ENCODE measurements at regions not wholly inside any gene's neighbourhood (a gene's known extent, or its start where the extent isn't known, plus 50 kb on each side); places are given as distances from the start of the nearest gene placed in this dataset.

GRCh38 chr7:110246118-110246517 is 844.8 kb upstream of the LRRN3 start:
- no peaks in the 10 kb centered on the region for H3K27me3 ChIP-seq (ENCODE audit: insufficient read depth, low read length)
- no peak overlapping the region for H3K4me2 ChIP-seq (ENCODE audit: low read length)
- no peaks in the 10 kb centered on the region for H3F3A ChIP-seq (ENCODE audit: insufficient read depth, low read length)
- no peaks in the 10 kb centered on the region for H3K9me2 ChIP-seq (ENCODE audit: low read depth, low read length)
- no peak overlapping the region for H3K27ac ChIP-seq (ENCODE audit: low read depth, low read length, poor library complexity, severe bottlenecking)
- no peak overlapping the region for H3K4me3 ChIP-seq (ENCODE audit: low read depth, low read length, poor library complexity, severe bottlenecking)
- no peak for TF ChIP-seq EZH2 (IDR thresholded peaks at IDR 0.05; ENCODE audit: borderline replicate concordance, low read length)
- TF ChIP-seq CTCF (IDR thresholded peaks at IDR 0.05; ENCODE audit: low read length): no peak
- no peaks in the 10 kb centered on the region for H3K79me2 ChIP-seq (ENCODE audit: insufficient read depth, low read length)
- no peaks in the 10 kb centered on the region for H3K36me3 ChIP-seq (ENCODE audit: insufficient read depth, low read length)
- H3K9ac ChIP-seq (ENCODE audit: low read length): no peak overlapping the region
- no peaks in the 10 kb centered on the region for H4K20me1 ChIP-seq (ENCODE audit: insufficient read depth, low read length)
- H3K9me3 ChIP-seq (ENCODE audit: low read length): no peaks in the 10 kb centered on the region
- H3K4me1 ChIP-seq (ENCODE audit: insufficient read depth, low read length, severe bottlenecking): no peaks in the 10 kb centered on the region
- no peak overlapping the region for H2AFZ ChIP-seq (ENCODE audit: low read length)

GRCh38 chr7:110253093-110253492 is 837.8 kb upstream of the LRRN3 start:
- no peak overlapping the region for H2AFZ ChIP-seq (ENCODE audit: low read length)
- TF ChIP-seq EZH2 (IDR thresholded peaks at IDR 0.05; ENCODE audit: borderline replicate concordance, low read length) (no peak), CTCF (IDR thresholded peaks at IDR 0.05; ENCODE audit: low read length) (no peak)
- no peaks in the 10 kb centered on the region for H3F3A ChIP-seq (ENCODE audit: insufficient read depth, low read length)
- no peak overlapping the region for H3K27ac ChIP-seq (ENCODE audit: low read depth, low read length, poor library complexity, severe bottlenecking)
- no peaks in the 10 kb centered on the region for H4K20me1 ChIP-seq (ENCODE audit: insufficient read depth, low read length)
- H3K79me2 ChIP-seq (ENCODE audit: insufficient read depth, low read length): no peaks in the 10 kb centered on the region
- H3K9me3 ChIP-seq (ENCODE audit: low read length): no peaks in the 10 kb centered on the region
- H3K4me1 ChIP-seq (ENCODE audit: insufficient read depth, low read length, severe bottlenecking): no peaks in the 10 kb centered on the region
- no peak overlapping the region for H3K4me2 ChIP-seq (ENCODE audit: low read length)
- H3K4me3 ChIP-seq (ENCODE audit: low read depth, low read length, poor library complexity, severe bottlenecking): no peak overlapping the region
- H3K9ac ChIP-seq (ENCODE audit: low read length): no peak overlapping the region
- no peaks in the 10 kb centered on the region for H3K9me2 ChIP-seq (ENCODE audit: low read depth, low read length)
- no peaks in the 10 kb centered on the region for H3K27me3 ChIP-seq (ENCODE audit: insufficient read depth, low read length)
- no peaks in the 10 kb centered on the region for H3K36me3 ChIP-seq (ENCODE audit: insufficient read depth, low read length)

- Histone ChIP-seq H3K36me3 (ENCODE audit: insufficient read depth, low read length) (no peaks in the 10 kb centered on the region), H3K27ac (ENCODE audit: low read depth, low read length, poor library complexity, severe bottlenecking) (no peak overlapping the region), H3F3A (ENCODE audit: insufficient read depth, low read length) (no peaks in the 10 kb centered on the region; the same call in 1 of the 2 replicates), H3K9ac (ENCODE audit: low read length) (no peak overlapping the region), H3K4me3 (ENCODE audit: low read depth, low read length, poor library complexity, severe bottlenecking) (no peak overlapping the region), H3K4me1 (ENCODE audit: insufficient read depth, low read length, severe bottlenecking) (no peaks in the 10 kb centered on the region), H2AFZ (ENCODE audit: low read length) (no peak overlapping the region), H4K20me1 (ENCODE audit: insufficient read depth, low read length) (no peaks in the 10 kb centered on the region), H3K9me2 (ENCODE audit: low read depth, low read length) (no peaks in the 10 kb centered on the region; the same call in 1 of the 2 replicates), H3K27me3 (ENCODE audit: insufficient read depth, low read length) (no peaks in the 10 kb centered on the region), H3K9me3 (ENCODE audit: low read length) (no peaks in the 10 kb centered on the region), H3K79me2 (ENCODE audit: insufficient read depth, low read length) (no peaks in the 10 kb centered on the region), H3K4me2 (ENCODE audit: low read length) (no peak overlapping the region)
- no peak for TF ChIP-seq EZH2 (IDR thresholded peaks at IDR 0.05; ENCODE audit: borderline replicate concordance, low read length)
- no peak for TF ChIP-seq CTCF (IDR thresholded peaks at IDR 0.05; ENCODE audit: low read length)
Measured at GRCh38 chr7:110257673-110258072, 833.3 kb upstream of the LRRN3 start.
